GM21360 (cell line): ENCODE measurements at regions not wholly inside any gene's neighbourhood (a gene's known extent, or its start where the extent isn't known, plus 50 kb on each side); places are given as distances from the start of the nearest gene placed in this dataset.

Experiments
- ATAC-seq: cut with Tn5 transposase; IDR thresholded peaks from one replicate; pipeline ENCODE4 v1.9.1; 2021; ENCODE audit warnings: mild to moderate bottlenecking, moderate library complexity; ENCODE audit not compliant: unreplicated experiment

GRCh38 chr7:121810831-121811672 is 61.9 kb upstream of the PTPRZ1 start:
- no peak for ATAC-seq

- ATAC-seq = no peak
These were observed 65.9 kb upstream of the PTPRZ1 start for GRCh38 chr7:121807078-121807477.

GRCh38 chr7:121803039-121803438 is 69.9 kb upstream of the PTPRZ1 start:
- no peak for ATAC-seq

GRCh38 chr7:121800916-121801675 is 71.9 kb upstream of the PTPRZ1 start:
- ATAC-seq = no peak

- ATAC-seq = no peak
These were observed 74.1 kb upstream of the PTPRZ1 start for GRCh38 chr7:121798896-121799295.

- no peak for ATAC-seq
These were observed 74.5 kb upstream of the PTPRZ1 start for GRCh38 chr7:121798453-121798840.

- ATAC-seq = no peak
These were observed 75.1 kb upstream of the PTPRZ1 start for GRCh38 chr7:121797657-121798452.

GRCh38 chr7:121796936-121797656 is 75.9 kb upstream of the PTPRZ1 start:
- no peak for ATAC-seq

- no peak for ATAC-seq
These were observed 76.6 kb upstream of the PTPRZ1 start for GRCh38 chr7:121796381-121796780.

- no peak for ATAC-seq
These were observed 77.2 kb upstream of the PTPRZ1 start for GRCh38 chr7:121795736-121796135.

- ATAC-seq = no peak
These were observed 79.2 kb upstream of the PTPRZ1 start for GRCh38 chr7:121793716-121794115.

GRCh38 chr7:121777672-121778071 is 95.3 kb upstream of the PTPRZ1 start:
- no peak for ATAC-seq

GRCh38 chr7:121774563-121774962 is 98.4 kb upstream of the PTPRZ1 start:
- ATAC-seq = peak; percentile 51

GRCh38 chr7:121766676-121767075 is 106.3 kb upstream of the PTPRZ1 start:
- ATAC-seq = no peak

GRCh38 chr7:121761399-121761798 is 111.6 kb upstream of the PTPRZ1 start:
- ATAC-seq = no peak

- ATAC-seq = no peak
These were observed 117.0 kb upstream of the PTPRZ1 start for GRCh38 chr7:121755818-121756552.

- no peak for ATAC-seq
These were observed 117.7 kb upstream of the PTPRZ1 start for GRCh38 chr7:121755286-121755685.

- no peak for ATAC-seq
These were observed 119.0 kb upstream of the PTPRZ1 start for GRCh38 chr7:121753944-121754343.

GRCh38 chr7:121752706-121753105 is 120.3 kb upstream of the PTPRZ1 start:
- ATAC-seq = no peak

- no peak for ATAC-seq
These were observed 124.4 kb upstream of the PTPRZ1 start for GRCh38 chr7:121748546-121748945.
